HG03521 (cell line): ENCODE measurements at regions not wholly inside any gene's neighbourhood (a gene's known extent, or its start where the extent isn't known, plus 50 kb on each side); places are given as distances from the start of the nearest gene placed in this dataset.
"Not testable (repeated sequence)": the region's sequence is repeated elsewhere in the genome, so short reads cannot be mapped to it uniquely, and the experiment has no call there.

Experiments
- ATAC-seq: cut with Tn5 transposase; IDR thresholded peaks from one replicate; pipeline ENCODE4 v1.9.1; 2021; ENCODE audit warnings: mild to moderate bottlenecking, moderate library complexity; ENCODE audit not compliant: unreplicated experiment

- ATAC-seq, result not testable (repeated sequence)
These were observed 160.7 kb downstream of the DUSP6 start for GRCh38 chr12:89191597-89191996.

DNA sequence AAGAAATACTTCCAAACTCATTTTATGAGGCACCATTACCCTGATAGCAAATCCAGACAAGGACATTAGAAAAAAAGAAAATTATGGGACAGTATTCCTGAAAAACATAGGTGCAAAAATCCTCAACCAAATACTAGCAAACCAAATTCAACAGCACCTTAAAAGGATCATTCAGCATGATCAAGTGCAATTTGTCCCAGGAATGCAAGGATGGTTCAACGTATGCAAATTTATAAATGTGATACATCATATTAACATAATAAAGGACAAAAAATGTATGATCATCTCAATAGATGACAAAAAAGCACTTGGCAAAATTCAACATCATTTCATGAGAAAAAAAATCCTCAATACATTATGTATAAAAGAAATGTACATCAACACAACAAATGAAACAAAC, 162.9 kb downstream of the DUSP6 start:
- no peak for ATAC-seq

- ATAC-seq, result no peak
These were observed 164.8 kb downstream of the DUSP6 start for GRCh38 chr12:89187507-89187906.

DNA sequence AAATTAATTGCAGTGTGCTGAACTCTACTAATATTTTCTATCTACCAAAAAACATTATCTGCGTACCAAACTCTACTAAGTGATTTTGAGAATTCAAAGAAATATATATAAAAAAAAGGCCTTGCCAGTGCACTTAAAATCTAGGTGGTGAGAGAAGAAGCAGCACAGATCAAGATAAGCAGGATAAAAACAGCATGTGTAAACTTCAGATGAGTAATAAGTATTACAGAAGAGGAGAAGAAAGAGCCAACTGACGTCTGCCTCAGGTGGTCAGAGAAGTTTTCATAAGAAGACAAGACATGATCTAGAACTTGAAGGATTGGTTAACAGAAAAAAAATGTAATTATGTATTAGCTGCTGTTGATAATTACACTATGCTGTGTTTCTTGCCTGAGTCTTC, 166.4 kb downstream of the DUSP6 start:
- ATAC-seq, result no peak

GRCh38 chr12:89185181-89185580, 167.1 kb downstream of the DUSP6 start:
- no peak for ATAC-seq

DNA sequence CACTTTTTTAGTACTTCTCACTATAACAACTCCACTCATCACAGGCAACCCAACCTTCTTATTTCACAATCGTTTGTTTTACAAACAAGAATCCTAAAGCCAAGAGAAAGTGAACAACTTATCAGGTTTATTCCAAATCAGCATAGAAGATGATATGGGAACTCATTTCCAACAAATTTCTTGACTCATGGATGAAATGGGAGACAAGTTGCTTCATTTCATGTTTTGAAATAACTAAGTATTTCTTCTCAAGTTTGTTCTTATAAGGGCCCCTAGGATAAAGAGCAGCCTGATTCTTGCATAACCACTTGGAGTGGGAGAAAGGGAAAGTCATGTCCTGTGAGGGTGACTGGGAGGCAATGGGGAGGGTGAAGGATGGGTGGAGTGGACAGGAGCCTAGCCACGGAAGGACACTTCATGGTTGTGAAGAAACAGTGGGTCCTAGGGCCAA, 168.3 kb downstream of the DUSP6 start:
- no peak for ATAC-seq

DNA sequence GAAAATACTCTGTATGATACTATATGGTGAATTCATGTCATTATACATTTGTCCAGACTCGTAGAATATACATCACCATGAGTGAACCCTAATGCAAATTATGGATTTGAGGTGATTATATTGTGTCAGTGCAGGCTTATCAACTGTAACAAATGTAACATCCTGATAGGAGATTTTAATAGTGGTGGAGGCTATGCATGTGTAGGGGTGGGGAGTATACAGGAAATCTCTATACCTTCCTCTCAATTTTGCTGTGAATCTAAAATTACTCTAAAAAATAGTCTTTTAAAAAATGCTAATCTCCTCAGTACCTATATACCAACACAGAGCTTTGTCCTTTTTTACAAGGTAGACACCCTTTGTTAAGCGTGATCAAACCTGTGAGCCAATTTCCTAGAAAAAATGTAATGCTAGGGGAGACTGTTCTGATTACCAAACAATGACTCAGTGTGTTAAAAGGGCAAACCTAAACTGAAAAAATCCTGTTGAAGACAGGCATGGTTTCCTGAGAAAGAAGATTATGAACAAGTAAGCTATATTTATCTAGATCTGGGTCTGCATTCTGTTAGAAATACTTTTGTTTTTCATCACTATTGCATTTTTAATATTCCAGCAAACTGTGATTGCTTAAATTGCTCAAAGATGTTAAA, 170.9 kb downstream of the DUSP6 start:
- no peak for ATAC-seq

DNA sequence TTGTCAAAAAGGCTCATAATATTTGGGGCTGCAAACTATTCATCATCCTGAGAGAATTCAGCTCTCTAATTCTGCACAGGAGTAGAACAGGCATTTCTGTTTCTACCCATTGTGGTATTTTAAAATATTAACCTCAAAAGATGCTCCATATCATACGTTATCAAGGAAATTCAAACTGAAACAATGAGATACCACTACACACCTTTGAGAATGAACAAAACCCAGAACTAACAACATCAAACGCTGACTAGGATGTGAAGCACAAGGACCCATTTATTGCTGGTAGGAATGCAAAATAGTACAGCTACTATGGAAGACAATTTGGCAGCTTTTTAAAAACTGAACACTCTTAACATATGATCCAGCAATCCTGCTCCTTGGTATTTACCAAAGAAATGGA, 171.8 kb downstream of the DUSP6 start:
- no peak for ATAC-seq

DNA sequence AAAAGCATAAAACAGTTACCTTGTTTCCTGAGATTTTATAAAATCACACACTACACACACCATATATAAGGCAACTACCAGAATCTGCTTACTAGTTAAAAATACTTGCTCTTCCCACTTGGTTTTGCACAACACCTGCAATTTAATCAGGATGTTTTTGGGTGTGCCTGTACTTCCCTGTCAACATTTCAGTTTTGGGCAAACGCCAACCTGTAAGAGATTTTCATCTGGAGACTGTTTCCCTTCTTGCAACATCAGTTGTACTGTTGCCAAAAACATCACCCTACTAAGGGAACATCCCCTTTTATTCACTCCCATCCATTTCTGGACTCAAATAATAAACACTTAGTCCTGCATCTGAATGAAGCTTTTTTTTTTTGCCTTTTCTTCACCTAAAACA, 172.3 kb downstream of the DUSP6 start:
- no peak for ATAC-seq

GRCh38 chr12:89179245-89179644, 173.1 kb downstream of the DUSP6 start:
- ATAC-seq, result no peak

- ATAC-seq, result no peak
These were observed 174.4 kb downstream of the DUSP6 start for GRCh38 chr12:89177802-89178395.

GRCh38 chr12:89176676-89177075, 175.6 kb downstream of the DUSP6 start:
- no peak for ATAC-seq

- ATAC-seq, result no peak
These were observed 178.6 kb downstream of the DUSP6 start for GRCh38 chr12:89173678-89174077.

- ATAC-seq, result no peak
These were observed 179.2 kb downstream of the DUSP6 start for GRCh38 chr12:89173096-89173495.

- ATAC-seq, result no peak
These were observed 180.1 kb downstream of the DUSP6 start for GRCh38 chr12:89172224-89172623.

DNA sequence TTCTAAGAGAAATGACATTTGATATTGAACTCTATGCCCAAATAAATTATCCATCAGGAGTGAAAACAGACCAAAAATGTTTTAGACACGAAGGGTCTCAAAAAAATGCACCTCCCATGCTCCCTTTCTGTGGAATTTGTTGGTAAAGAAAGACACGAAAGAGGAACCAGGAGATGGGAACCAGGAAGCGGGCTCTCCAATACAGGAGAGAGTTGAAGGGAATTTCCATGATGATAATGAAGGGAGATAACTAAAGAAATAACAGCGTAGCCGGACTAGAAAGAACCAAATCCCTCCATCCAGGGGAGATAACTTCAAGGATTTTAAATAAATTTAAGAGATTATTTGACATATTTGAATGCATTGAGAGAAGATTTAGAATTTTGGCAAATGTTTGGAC, 183.0 kb downstream of the DUSP6 start:
- ATAC-seq, result no peak

- no peak for ATAC-seq
These were observed 184.3 kb downstream of the DUSP6 start for GRCh38 chr12:89167986-89168385.

- ATAC-seq, result peak; percentile 96
These were observed 185.8 kb downstream of the DUSP6 start for GRCh38 chr12:89166525-89166934.

DNA sequence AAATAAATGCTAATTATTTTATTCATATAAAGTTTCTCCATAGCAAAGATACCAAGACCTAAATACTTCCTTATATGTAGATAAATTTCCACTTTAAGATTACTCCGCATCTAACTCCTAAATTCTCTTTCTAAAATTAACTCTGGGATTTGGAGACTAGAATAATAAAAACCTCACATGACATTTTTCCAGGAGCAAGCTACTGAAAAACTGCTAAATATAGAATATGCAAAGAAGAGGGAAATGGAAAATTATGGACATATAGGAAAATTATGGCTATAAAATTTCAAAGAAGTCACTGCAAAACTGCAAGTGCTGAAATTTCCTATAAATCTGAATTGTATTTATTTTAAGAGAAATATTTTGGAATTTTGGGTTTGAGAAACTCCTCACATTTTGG, 186.2 kb downstream of the DUSP6 start:
- ATAC-seq, result no peak

- ATAC-seq, result no peak
These were observed 186.6 kb downstream of the DUSP6 start for GRCh38 chr12:89165703-89166102.

DNA sequence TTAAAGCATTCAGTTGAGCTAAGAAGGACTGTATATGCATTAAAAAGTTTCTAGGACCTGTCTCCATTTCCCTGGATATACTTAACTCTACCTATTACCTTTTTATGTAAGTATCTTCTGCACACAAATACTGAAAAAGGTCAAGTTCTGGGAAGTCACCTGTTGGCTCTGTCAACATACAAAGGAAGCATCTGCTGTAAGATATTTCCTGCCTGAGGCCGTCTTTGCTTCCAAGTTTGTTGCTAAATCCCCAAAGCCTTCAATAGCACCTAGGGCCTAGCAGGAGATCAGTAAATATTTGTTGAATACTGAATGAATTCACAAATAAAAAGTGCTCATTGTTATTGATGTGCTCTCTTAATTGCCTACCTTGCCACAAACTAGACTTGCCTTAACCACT, 188.4 kb downstream of the DUSP6 start:
- no peak for ATAC-seq

DNA sequence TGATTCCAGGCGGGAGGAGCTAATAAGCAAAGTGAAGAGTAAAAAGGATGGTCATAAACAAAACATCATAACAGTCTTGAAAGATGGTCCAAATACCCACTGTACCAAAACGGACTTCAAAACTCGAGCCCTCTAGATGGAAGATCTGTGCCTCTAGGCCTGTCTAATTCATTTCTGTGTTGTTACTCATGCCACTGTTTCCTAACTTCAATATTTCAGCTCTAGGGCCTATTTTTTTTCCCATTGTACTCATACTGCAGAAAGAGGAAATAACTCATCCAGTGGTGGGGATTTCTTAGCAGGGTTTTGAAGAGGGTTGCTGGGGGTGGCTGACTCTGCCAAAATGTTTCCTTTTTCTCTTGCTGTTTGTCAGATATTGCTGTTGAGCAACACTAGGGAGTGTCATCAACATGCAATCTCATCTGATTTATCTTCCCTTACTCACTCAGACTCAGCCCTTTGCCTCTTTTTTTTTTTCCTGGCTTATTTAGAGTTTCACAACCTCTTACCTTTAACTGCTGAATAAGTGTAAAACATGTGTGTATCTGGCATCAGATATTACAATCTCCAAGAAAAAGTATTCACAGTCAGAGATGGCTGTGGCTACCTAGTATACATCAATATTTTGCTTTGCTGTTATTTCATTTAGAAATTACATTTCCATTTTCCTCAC, 189.6 kb downstream of the DUSP6 start:
- ATAC-seq, result no peak
